ENCODE measurements at regions not wholly inside any gene's neighbourhood (a gene's known extent, or its start where the extent isn't known, plus 50 kb on each side); places are given as distances from the start of the nearest gene placed in this dataset.
A peak's percentile ranks its signal among the peaks of the same experiment; 100 is the strongest.

DNA sequence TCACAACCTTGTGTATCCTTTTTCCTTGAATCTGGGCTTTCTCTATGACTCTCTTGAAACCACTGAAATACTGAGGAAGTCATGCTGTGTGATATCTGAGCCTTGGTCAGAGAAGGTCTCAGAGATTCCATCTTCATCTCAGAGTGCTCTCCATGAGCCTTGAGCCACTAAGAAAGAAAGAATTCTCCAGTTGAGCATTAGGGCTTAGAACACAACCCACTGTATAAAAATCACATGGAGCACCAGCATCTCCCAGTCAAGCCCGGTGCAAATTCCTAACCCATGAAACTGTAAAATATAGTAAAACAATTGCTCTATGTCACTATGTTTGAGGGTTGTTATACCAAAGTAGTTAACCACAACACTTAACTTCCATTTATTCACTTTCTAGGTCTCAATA, 181.4 kb downstream of the MOXD1 start:
- H3K79me2 ChIP-seq (ENCODE audit: control insufficient read depth, insufficient read depth, low read length) = no peaks in the 10 kb centered on the region
- no peaks in the 10 kb centered on the region for H4K20me1 ChIP-seq (ENCODE audit: control insufficient read depth, insufficient read depth, low read length, poor library complexity, severe bottlenecking)
- no CpG with 5 or more reads among the region's 1 CpG for WGBS (ENCODE audit: insufficient coverage)
- Mint-ChIP-seq H3K27me3 (peaks cover 5% of the 10 kb centered on the region), H3K9me3 (ENCODE audit: insufficient read depth) (peaks cover 5% of the 10 kb centered on the region), H3K4me1 (no peaks in the 10 kb centered on the region), H3K27ac (no peak overlapping the region), H3K4me3 (no peak overlapping the region)
- H3K9ac ChIP-seq (ENCODE audit: low read length) = no peak overlapping the region
- H3K4me3 ChIP-seq (ENCODE audit: control extremely low read depth in 1 of 5, extremely low read depth in 1 of 5, insufficient read depth in 1 of 5, low read depth in 2 of 5, low read length in 4 of 5) = no peak overlapping the region
- TF ChIP-seq, protein P1, sequence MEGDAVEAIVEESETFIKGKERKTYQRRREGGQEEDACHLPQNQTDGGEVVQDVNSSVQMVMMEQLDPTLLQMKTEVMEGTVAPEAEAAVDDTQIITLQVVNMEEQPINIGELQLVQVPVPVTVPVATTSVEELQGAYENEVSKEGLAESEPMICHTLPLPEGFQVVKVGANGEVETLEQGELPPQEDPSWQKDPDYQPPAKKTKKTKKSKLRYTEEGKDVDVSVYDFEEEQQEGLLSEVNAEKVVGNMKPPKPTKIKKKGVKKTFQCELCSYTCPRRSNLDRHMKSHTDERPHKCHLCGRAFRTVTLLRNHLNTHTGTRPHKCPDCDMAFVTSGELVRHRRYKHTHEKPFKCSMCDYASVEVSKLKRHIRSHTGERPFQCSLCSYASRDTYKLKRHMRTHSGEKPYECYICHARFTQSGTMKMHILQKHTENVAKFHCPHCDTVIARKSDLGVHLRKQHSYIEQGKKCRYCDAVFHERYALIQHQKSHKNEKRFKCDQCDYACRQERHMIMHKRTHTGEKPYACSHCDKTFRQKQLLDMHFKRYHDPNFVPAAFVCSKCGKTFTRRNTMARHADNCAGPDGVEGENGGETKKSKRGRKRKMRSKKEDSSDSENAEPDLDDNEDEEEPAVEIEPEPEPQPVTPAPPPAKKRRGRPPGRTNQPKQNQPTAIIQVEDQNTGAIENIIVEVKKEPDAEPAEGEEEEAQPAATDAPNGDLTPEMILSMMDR (IDR thresholded peaks at IDR 0.05) = no peak
- no peak for TF ChIP-seq EZH2 (IDR thresholded peaks at IDR 0.05; ENCODE audit: borderline replicate concordance, insufficient read depth, low read depth, low read length, poor library complexity, severe bottlenecking)
- H3K27me3 ChIP-seq (replicated peaks in 1 of 4; ENCODE audit: control extremely low read depth in 1 of 4, control insufficient read depth in 3 of 4, insufficient read depth in 4 of 4, low read length in 3 of 4) = no peaks in the 10 kb centered on the region
- H3K4me2 ChIP-seq (replicated peaks; ENCODE audit: low read depth, low read length, poor library complexity, severe bottlenecking) = no peak overlapping the region
- no peaks in the 10 kb centered on the region for H3K4me1 ChIP-seq (ENCODE audit: control insufficient read depth in 2 of 2, insufficient read depth in 2 of 2, low read length in 2 of 2)
- CTCF ChIA-PET = interaction anchor here (1.3 to 5.8 kb wide), 4 partner anchors 260 to 305 kb away, joined by 5 to 88 read pairs (median 26); no protein-coding TSS in a partner anchor
- POLR2A ChIA-PET = no interaction called here
- no peaks in the 10 kb centered on the region for H3K36me3 ChIP-seq (replicated peaks in 1 of 2; ENCODE audit: control extremely low read depth in 1 of 2, control insufficient read depth in 1 of 2, extremely low read depth in 1 of 2, insufficient read depth in 2 of 2, low read length in 1 of 2)
- intact Hi-C loops (cut with micrococcal nuclease) = no loop called here
- H3K27ac ChIP-seq (ENCODE audit: low read length in 2 of 2) = no peak overlapping the region
- no peak for DNase-seq
- peaks cover 0 to 7% (median 0%) of the 10 kb centered on the region in 3 donors for H3K9me3 ChIP-seq (ENCODE audit: control extremely low read depth in 1 of 3, control insufficient read depth in 2 of 3, insufficient read depth in 1 of 3, low read length in 2 of 3)
- no peak overlapping the region for H2AFZ ChIP-seq (ENCODE audit: insufficient read depth, low read depth, low read length, poor library complexity, severe bottlenecking)
- no peak for ATAC-seq (ENCODE audit: low read depth)

GRCh38 chr6:132218059-132218696, 183.1 kb downstream of the MOXD1 start:
- no peak for ATAC-seq (ENCODE audit: low read depth)
- no peak overlapping the region for H3K4me2 ChIP-seq (replicated peaks; ENCODE audit: low read depth, low read length, poor library complexity, severe bottlenecking)
- DNase-seq = peak; percentile 38
- intact Hi-C loops (cut with micrococcal nuclease) = loop anchor here (1.0 kb wide), 4 partner anchors 258 to 303 kb away; no protein-coding TSS in a partner anchor
- ChIA-PET CTCF (interaction anchor here (0.6 to 5.8 kb wide), 21 partner anchors 9 to 523 kb away, joined by 3 to 88 read pairs (median 4); partner anchors contain the start of gene CCN2), POLR2A (no interaction called here)
- TF ChIP-seq EZH2 (IDR thresholded peaks at IDR 0.05; ENCODE audit: borderline replicate concordance, insufficient read depth, low read depth, low read length, poor library complexity, severe bottlenecking) = no peak
- TF ChIP-seq, protein P1 (IDR thresholded peaks at IDR 0.05) = peak; percentile 82
- H3K27ac Mint-ChIP-seq = no peak overlapping the region
- no peaks in the 10 kb centered on the region for H3K27me3 ChIP-seq (replicated peaks in 1 of 4; ENCODE audit: control extremely low read depth in 1 of 4, control insufficient read depth in 3 of 4, insufficient read depth in 4 of 4, low read length in 3 of 4)
- no peaks in the 10 kb centered on the region for H4K20me1 ChIP-seq (ENCODE audit: control insufficient read depth, insufficient read depth, low read length, poor library complexity, severe bottlenecking)
- no peak overlapping the region for H2AFZ ChIP-seq (ENCODE audit: insufficient read depth, low read depth, low read length, poor library complexity, severe bottlenecking)
- H3K4me1 ChIP-seq (ENCODE audit: control insufficient read depth in 2 of 2, insufficient read depth in 2 of 2, low read length in 2 of 2) = no peaks in the 10 kb centered on the region
- no peaks in the 10 kb centered on the region for H3K79me2 ChIP-seq (ENCODE audit: control insufficient read depth, insufficient read depth, low read length)
- H3K27me3 Mint-ChIP-seq = peaks cover 10% of the 10 kb centered on the region
- no peaks in the 10 kb centered on the region for H3K36me3 ChIP-seq (replicated peaks in 1 of 2; ENCODE audit: control extremely low read depth in 1 of 2, control insufficient read depth in 1 of 2, extremely low read depth in 1 of 2, insufficient read depth in 2 of 2, low read length in 1 of 2)
- no peak overlapping the region for H3K9ac ChIP-seq (ENCODE audit: low read length)
- no peaks in the 10 kb centered on the region for H3K9me3 ChIP-seq (ENCODE audit: control extremely low read depth in 1 of 3, control insufficient read depth in 2 of 3, insufficient read depth in 1 of 3, low read length in 2 of 3)
- no peak overlapping the region for H3K4me3 Mint-ChIP-seq
- no peak overlapping the region for H3K4me3 ChIP-seq (ENCODE audit: control extremely low read depth in 1 of 5, extremely low read depth in 1 of 5, insufficient read depth in 1 of 5, low read depth in 2 of 5, low read length in 4 of 5)
- WGBS (ENCODE audit: insufficient coverage) = 33% methylated on average over 1 of the region's 5 CpGs
- H3K27ac ChIP-seq (ENCODE audit: low read length in 2 of 2) = no peak overlapping the region
- H3K4me1 Mint-ChIP-seq = no peaks in the 10 kb centered on the region
- no peaks in the 10 kb centered on the region for H3K9me3 Mint-ChIP-seq (ENCODE audit: insufficient read depth)

Data from B cell (primary cell).